ENCODE measurements at regions not wholly inside any gene's neighbourhood (a gene's known extent, or its start where the extent isn't known, plus 50 kb on each side); places are given as distances from the start of the nearest gene placed in this dataset.

GRCh38 chr16:14356064-14356463 is 274.0 kb downstream of the PARN start:
- in situ Hi-C loops (cut with MboI; ENCODE audit: low pct_unique_long_range_greater_than_20kb in 2 of 9, low sequenced_read_pairs in 9 of 9, unreplicated experiment in 9 of 9): no loop called here
- no peak for ATAC-seq (replicated peaks in 6 of 8)
- Histone ChIP-seq H3K4me1 (replicated peaks in 1 of 2) (no peaks in the 10 kb centered on the region), H3K4me3 (no peak overlapping the region), H3K27ac (no peak overlapping the region)
- WGBS, 10 experiments: 57 to 92% (median 78%) methylated on average over 1 to 7 of the region's 11 CpGs

- Histone ChIP-seq H3K27ac (no peak overlapping the region), H3K4me1 (replicated peaks in 1 of 2) (no peaks in the 10 kb centered on the region), H3K4me3 (no peak overlapping the region)
- in situ Hi-C loops (cut with MboI; ENCODE audit: low pct_unique_long_range_greater_than_20kb in 2 of 9, low sequenced_read_pairs in 9 of 9, unreplicated experiment in 9 of 9): no loop called here
- peak in 3 of 8 experiments; percentile 52 to 70 (median 61) for ATAC-seq (replicated peaks in 6 of 8)
- 5 to 100% (median 61%) methylated on average over 2 to 8 of the region's 10 CpGs; no CpG with 5 or more reads in 1 of the 10 experiments for WGBS, 10 experiments
These were observed 275.3 kb downstream of the PARN start for GRCh38 chr16:14354561-14355351.

- 77 to 100% (median 92%) methylated on average over 1 to 6 of the region's 6 CpGs; no CpG with 5 or more reads in 5 of the 10 experiments for WGBS, 10 experiments
- no peak overlapping the region for H3K27ac ChIP-seq
- no peak for ATAC-seq (replicated peaks in 6 of 8)
- no peak overlapping the region for H3K4me3 ChIP-seq
- no peaks in the 10 kb centered on the region for H3K4me1 ChIP-seq (replicated peaks in 1 of 2)
- in situ Hi-C loops (cut with MboI; ENCODE audit: low pct_unique_long_range_greater_than_20kb in 2 of 9, low sequenced_read_pairs in 9 of 9, unreplicated experiment in 9 of 9): no loop called here
These were observed 276.7 kb downstream of the PARN start for GRCh38 chr16:14353340-14353739.

- in situ Hi-C loops (cut with MboI; ENCODE audit: low pct_unique_long_range_greater_than_20kb in 2 of 9, low sequenced_read_pairs in 9 of 9, unreplicated experiment in 9 of 9): no loop called here
- 80 to 100% (median 100%) methylated on average over 1 to 4 of the region's 6 CpGs; no CpG with 5 or more reads in 1 of the 10 experiments for WGBS, 10 experiments
- ATAC-seq (replicated peaks in 6 of 8): no peak
- H3K4me1 ChIP-seq (replicated peaks in 1 of 2): no peaks in the 10 kb centered on the region
- H3K27ac ChIP-seq: no peak overlapping the region
- H3K4me3 ChIP-seq: no peak overlapping the region
These were observed 278.4 kb downstream of the PARN start for GRCh38 chr16:14351647-14352046.

GRCh38 chr16:14350626-14351025 is 279.4 kb downstream of the PARN start:
- ATAC-seq (replicated peaks in 6 of 8): peak in 2 of 8 experiments; percentile 11 to 32
- Histone ChIP-seq H3K4me3 (no peak overlapping the region), H3K27ac (no peak overlapping the region), H3K4me1 (replicated peaks in 1 of 2) (no peaks in the 10 kb centered on the region)
- 10 to 81% (median 67%) methylated on average over 1 to 7 of the region's 8 CpGs; no CpG with 5 or more reads in 2 of the 10 experiments for WGBS, 10 experiments
- in situ Hi-C loops (cut with MboI; ENCODE audit: low pct_unique_long_range_greater_than_20kb in 2 of 9, low sequenced_read_pairs in 9 of 9, unreplicated experiment in 9 of 9): no loop called here

- 60 to 100% (median 82%) methylated on average over 1 to 8 of the region's 8 CpGs; no CpG with 5 or more reads in 2 of the 10 experiments for WGBS, 10 experiments
- H3K4me1 ChIP-seq (replicated peaks in 1 of 2): no peaks in the 10 kb centered on the region
- ATAC-seq (replicated peaks in 6 of 8): no peak
- H3K27ac ChIP-seq: no peak overlapping the region
- no peak overlapping the region for H3K4me3 ChIP-seq
- in situ Hi-C loops (cut with MboI; ENCODE audit: low pct_unique_long_range_greater_than_20kb in 2 of 9, low sequenced_read_pairs in 9 of 9, unreplicated experiment in 9 of 9): no loop called here
These were observed 279.0 kb downstream of the MRTFB start for GRCh38 chr16:14350081-14350480.

- ATAC-seq (replicated peaks in 6 of 8): no peak
- Histone ChIP-seq H3K27ac (no peak overlapping the region), H3K4me3 (no peak overlapping the region), H3K4me1 (replicated peaks in 1 of 2) (no peaks in the 10 kb centered on the region)
- 73 to 100% (median 90%) methylated on average over 1 to 9 of the region's 12 CpGs; no CpG with 5 or more reads in 4 of the 10 experiments for WGBS, 10 experiments
- in situ Hi-C loops (cut with MboI; ENCODE audit: low pct_unique_long_range_greater_than_20kb in 2 of 9, low sequenced_read_pairs in 9 of 9, unreplicated experiment in 9 of 9): no loop called here
These were observed 276.6 kb downstream of the MRTFB start for GRCh38 chr16:14347706-14348105.

- H3K4me3 ChIP-seq: no peak overlapping the region
- no peaks in the 10 kb centered on the region for H3K4me1 ChIP-seq (replicated peaks in 1 of 2)
- ATAC-seq (replicated peaks in 6 of 8): no peak
- 55 to 100% (median 91%) methylated on average over 2 to 8 of the region's 9 CpGs; no CpG with 5 or more reads in 2 of the 10 experiments for WGBS, 10 experiments
- H3K27ac ChIP-seq: no peak overlapping the region
- in situ Hi-C loops (cut with MboI; ENCODE audit: low pct_unique_long_range_greater_than_20kb in 2 of 9, low sequenced_read_pairs in 9 of 9, unreplicated experiment in 9 of 9): no loop called here
These were observed 275.4 kb downstream of the MRTFB start for GRCh38 chr16:14346278-14347142.

- no peak for ATAC-seq (replicated peaks in 6 of 8)
- in situ Hi-C loops (cut with MboI; ENCODE audit: low pct_unique_long_range_greater_than_20kb in 2 of 9, low sequenced_read_pairs in 9 of 9, unreplicated experiment in 9 of 9): no loop called here
- WGBS, 10 experiments: 80 to 100% (median 90%) methylated on average over 1 to 8 of the region's 19 CpGs; no CpG with 5 or more reads in 2 of the 10 experiments
- Histone ChIP-seq H3K4me1 (replicated peaks in 1 of 2) (no peaks in the 10 kb centered on the region), H3K4me3 (no peak overlapping the region), H3K27ac (no peak overlapping the region)
These were observed 274.5 kb downstream of the MRTFB start for GRCh38 chr16:14345512-14346115.

GRCh38 chr16:14344945-14345344 is 273.8 kb downstream of the MRTFB start:
- ATAC-seq (replicated peaks in 6 of 8): no peak
- in situ Hi-C loops (cut with MboI; ENCODE audit: low pct_unique_long_range_greater_than_20kb in 2 of 9, low sequenced_read_pairs in 9 of 9, unreplicated experiment in 9 of 9): no loop called here

GRCh38 chr16:14344292-14344691 is 273.2 kb downstream of the MRTFB start:
- no peak overlapping the region for H3K27ac ChIP-seq
- WGBS, 10 experiments: 57 to 100% (median 70%) methylated on average over 1 to 2 of the region's 5 CpGs; no CpG with 5 or more reads in 4 of the 10 experiments
- H3K4me3 ChIP-seq: no peak overlapping the region
- ATAC-seq (replicated peaks in 6 of 8): peak in 3 of 8 experiments; percentile 17 to 79 (median 49)
- in situ Hi-C loops (cut with MboI; ENCODE audit: low pct_unique_long_range_greater_than_20kb in 2 of 9, low sequenced_read_pairs in 9 of 9, unreplicated experiment in 9 of 9): no loop called here
- H3K4me1 ChIP-seq (replicated peaks in 1 of 2): no peaks in the 10 kb centered on the region

More at GRCh38 chr16:14344945-14345344, 273.8 kb downstream of the MRTFB start:
- H3K4me1 ChIP-seq (replicated peaks in 1 of 2): no peaks in the 10 kb centered on the region
- 60 to 89% (median 84%) methylated on average over 2 to 9 of the region's 9 CpGs; no CpG with 5 or more reads in 2 of the 10 experiments for WGBS, 10 experiments
- no peak overlapping the region for H3K4me3 ChIP-seq
- H3K27ac ChIP-seq: no peak overlapping the region

- Histone ChIP-seq H3K4me1 (replicated peaks in 1 of 2) (no peaks in the 10 kb centered on the region), H3K4me3 (no peak overlapping the region), H3K27ac (no peak overlapping the region)
- WGBS, 10 experiments: 0 to 100% (median 66%) methylated on average over 1 to 3 of the region's 4 CpGs; no CpG with 5 or more reads in 1 of the 10 experiments
- peak in 2 of 8 experiments; percentile 79 to 84 for ATAC-seq (replicated peaks in 6 of 8)
- in situ Hi-C loops (cut with MboI; ENCODE audit: low pct_unique_long_range_greater_than_20kb in 2 of 9, low sequenced_read_pairs in 9 of 9, unreplicated experiment in 9 of 9): no loop called here
These were observed 270.5 kb downstream of the MRTFB start for GRCh38 chr16:14341324-14342225.

Data from motor neuron (in vitro differentiated cells).